H7 (cell line): ENCODE measurements at regions not wholly inside any gene's neighbourhood (a gene's known extent, or its start where the extent isn't known, plus 50 kb on each side); places are given as distances from the start of the nearest gene placed in this dataset.
A peak's percentile ranks its signal among the peaks of the same experiment; 100 is the strongest.

Experiments used
- DNase-seq: peaks from one replicate; pipeline ENCODE4 v3.0.0; 2012
- H3K27me3 ChIP-seq: 2 replicates; pipeline ENCODE4 v1.6.0; 2011; ENCODE audit warnings: mild to moderate bottlenecking, low read length; ENCODE audit not compliant: control insufficient read depth, insufficient read depth
- H3K36me3 ChIP-seq: replicated peaks from 2 replicates; pipeline ENCODE4 v1.5.1; 2011; ENCODE audit warnings: low read length; ENCODE audit not compliant: control insufficient read depth, insufficient read depth
- H3K4me3 ChIP-seq: 2 replicates; pipeline ENCODE4 v1.5.1; 2011; ENCODE audit warnings: low read depth, mild to moderate bottlenecking, control low read depth, low read length, moderate library complexity; ENCODE audit not compliant: insufficient read depth

GRCh38 chr12:115416869-115417268, 732.9 kb upstream of the TBX3 start:
- Histone ChIP-seq H3K27me3 (no peaks in the 10 kb centered on the region), H3K4me3 (no peak overlapping the region), H3K36me3 (no peaks in the 10 kb centered on the region)
- DNase-seq = no peak

DNA sequence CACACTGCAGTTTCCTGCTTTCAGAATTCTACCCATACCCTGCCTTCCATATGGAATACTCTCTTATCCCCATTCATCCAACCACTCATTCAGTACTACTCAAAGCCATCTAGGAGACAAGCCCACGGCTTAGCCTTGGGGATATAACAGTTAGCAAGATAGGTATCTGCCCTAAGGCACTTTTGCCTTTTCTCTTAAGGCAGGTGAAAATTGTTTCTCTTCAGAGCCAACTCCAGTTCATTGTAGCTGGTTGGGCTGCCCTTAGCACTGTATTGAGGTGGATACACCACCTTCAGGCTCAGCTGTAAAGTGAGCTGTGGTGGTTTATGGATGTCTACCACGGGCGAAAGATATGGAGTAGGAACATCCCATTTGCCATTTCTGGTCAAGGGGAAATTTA, 729.7 kb upstream of the TBX3 start:
- H3K4me3 ChIP-seq = no peak overlapping the region
- H3K36me3 ChIP-seq = no peaks in the 10 kb centered on the region
- H3K27me3 ChIP-seq = no peaks in the 10 kb centered on the region
- no peak for DNase-seq

- Histone ChIP-seq H3K27me3 (no peaks in the 10 kb centered on the region), H3K36me3 (no peaks in the 10 kb centered on the region), H3K4me3 (no peak overlapping the region)
- DNase-seq = no peak
These were observed 728.9 kb upstream of the TBX3 start for GRCh38 chr12:115412831-115413230.

- Histone ChIP-seq H3K36me3 (no peaks in the 10 kb centered on the region), H3K27me3 (no peaks in the 10 kb centered on the region), H3K4me3 (no peak overlapping the region)
- DNase-seq = peak; percentile 22
These were observed 727.1 kb upstream of the TBX3 start for GRCh38 chr12:115411121-115411520.

GRCh38 chr12:115408642-115409041, 724.7 kb upstream of the TBX3 start:
- H3K36me3 ChIP-seq = no peaks in the 10 kb centered on the region
- no peak overlapping the region for H3K4me3 ChIP-seq
- no peak for DNase-seq
- no peaks in the 10 kb centered on the region for H3K27me3 ChIP-seq

- Histone ChIP-seq H3K36me3 (no peaks in the 10 kb centered on the region), H3K27me3 (no peaks in the 10 kb centered on the region), H3K4me3 (no peak overlapping the region)
- DNase-seq = no peak
These were observed 723.7 kb upstream of the TBX3 start for GRCh38 chr12:115407723-115408122.

- no peak for DNase-seq
- no peaks in the 10 kb centered on the region for H3K36me3 ChIP-seq
- no peaks in the 10 kb centered on the region for H3K27me3 ChIP-seq
- no peak overlapping the region for H3K4me3 ChIP-seq
These were observed 723.1 kb upstream of the TBX3 start for GRCh38 chr12:115407036-115407435.

- no peak overlapping the region for H3K4me3 ChIP-seq
- no peaks in the 10 kb centered on the region for H3K27me3 ChIP-seq
- no peaks in the 10 kb centered on the region for H3K36me3 ChIP-seq
- DNase-seq = no peak
These were observed 721.5 kb upstream of the TBX3 start for GRCh38 chr12:115405471-115405860.

GRCh38 chr12:115404761-115405470, 720.9 kb upstream of the TBX3 start:
- no peak overlapping the region for H3K4me3 ChIP-seq
- DNase-seq = no peak
- no peaks in the 10 kb centered on the region for H3K27me3 ChIP-seq
- no peaks in the 10 kb centered on the region for H3K36me3 ChIP-seq

DNA sequence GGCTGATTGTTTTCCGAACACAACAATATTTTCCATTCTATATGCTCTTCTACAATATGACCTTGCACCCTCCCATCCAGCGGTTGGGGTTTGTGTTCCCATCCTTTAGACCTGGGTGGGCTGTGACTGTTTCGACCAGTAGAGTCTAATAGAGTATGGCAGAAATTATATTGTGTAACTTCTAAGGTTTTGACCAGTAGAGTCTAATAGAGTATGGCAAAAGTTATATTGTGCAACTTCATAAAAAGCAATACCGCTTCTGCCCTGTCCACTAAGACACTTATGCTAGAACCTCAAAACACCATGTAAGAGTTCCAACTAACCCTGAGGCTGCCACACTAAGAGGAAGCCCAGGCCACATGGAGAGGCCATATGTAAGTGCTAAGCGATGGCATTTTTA, 719.7 kb upstream of the TBX3 start:
- Histone ChIP-seq H3K27me3 (no peaks in the 10 kb centered on the region), H3K36me3 (no peaks in the 10 kb centered on the region), H3K4me3 (no peak overlapping the region)
- DNase-seq = no peak

DNA sequence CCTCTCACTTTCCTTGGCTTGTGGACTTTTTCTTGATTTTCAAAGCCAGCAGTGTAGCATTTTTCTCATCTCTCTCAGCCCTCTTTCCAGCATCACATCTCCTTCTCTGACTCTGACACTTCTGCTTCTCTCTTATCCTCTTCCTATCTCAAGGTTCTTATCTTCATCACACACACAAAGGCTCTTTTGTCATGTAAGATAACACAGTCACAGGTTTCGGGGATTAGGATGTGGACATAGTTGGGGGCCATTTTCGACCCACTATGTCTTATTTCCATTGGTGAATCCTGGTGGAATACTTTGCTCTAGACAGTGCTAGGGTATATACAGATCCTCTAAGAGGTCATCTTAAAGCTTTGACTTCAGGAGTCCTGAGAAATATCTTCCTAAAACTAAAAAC, 719.3 kb upstream of the TBX3 start:
- no peak overlapping the region for H3K4me3 ChIP-seq
- DNase-seq = no peak
- no peaks in the 10 kb centered on the region for H3K27me3 ChIP-seq
- no peaks in the 10 kb centered on the region for H3K36me3 ChIP-seq

DNA sequence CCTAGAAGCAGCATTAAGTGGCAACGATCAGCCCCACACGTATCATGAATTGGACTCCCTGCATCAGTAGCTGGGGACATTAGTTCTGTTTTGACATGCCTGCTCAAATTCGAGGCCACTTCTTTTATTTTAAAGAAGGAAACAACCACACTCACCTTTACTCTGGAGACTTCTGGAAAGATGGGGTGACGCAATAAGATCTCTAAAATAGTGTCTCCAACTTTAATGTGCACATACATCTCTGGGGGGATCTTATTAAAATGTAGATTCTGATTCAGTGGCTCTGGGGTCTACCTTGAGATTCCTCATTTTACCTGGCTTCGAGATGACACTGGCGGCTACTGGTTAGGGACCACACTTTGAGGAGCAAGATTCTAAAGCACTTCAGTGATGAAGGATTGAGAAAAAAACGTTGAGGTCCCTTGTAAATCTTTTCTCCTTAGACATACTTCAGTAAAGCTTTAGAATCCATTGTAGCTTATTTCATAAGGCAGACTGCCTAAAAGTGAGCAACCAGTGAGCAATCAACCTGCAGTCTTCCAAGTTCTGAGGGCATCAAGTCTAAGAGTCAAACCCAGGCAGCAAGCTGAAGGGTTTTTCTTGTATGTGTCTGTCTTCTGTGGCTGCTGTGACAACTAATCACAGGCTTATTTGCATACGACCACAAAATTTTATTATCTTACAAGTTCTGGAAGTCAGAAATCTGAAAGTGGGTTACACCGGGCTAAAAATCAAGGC, 718.6 kb upstream of the TBX3 start:
- no peaks in the 10 kb centered on the region for H3K36me3 ChIP-seq
- no peak for DNase-seq
- no peak overlapping the region for H3K4me3 ChIP-seq
- no peaks in the 10 kb centered on the region for H3K27me3 ChIP-seq

GRCh38 chr12:115401761-115402160, 717.8 kb upstream of the TBX3 start:
- no peaks in the 10 kb centered on the region for H3K36me3 ChIP-seq
- no peak for DNase-seq
- no peak overlapping the region for H3K4me3 ChIP-seq
- H3K27me3 ChIP-seq = no peaks in the 10 kb centered on the region

- no peak for DNase-seq
- H3K4me3 ChIP-seq = no peak overlapping the region
- no peaks in the 10 kb centered on the region for H3K27me3 ChIP-seq
- no peaks in the 10 kb centered on the region for H3K36me3 ChIP-seq
These were observed 716.0 kb upstream of the TBX3 start for GRCh38 chr12:115400011-115400410.

GRCh38 chr12:115398311-115398781, 714.4 kb upstream of the TBX3 start:
- H3K4me3 ChIP-seq = no peak overlapping the region
- no peak for DNase-seq
- no peaks in the 10 kb centered on the region for H3K27me3 ChIP-seq
- no peaks in the 10 kb centered on the region for H3K36me3 ChIP-seq
